HEK293T (cell line): ENCODE measurements at regions not wholly inside any gene's neighbourhood (a gene's known extent, or its start where the extent isn't known, plus 50 kb on each side); places are given as distances from the start of the nearest gene placed in this dataset.

ENCODE experiments used
- CTBP1 ChIP-seq: fragments of 450-650 bp; IDR thresholded peaks from 2 replicates; pipeline ENCODE4 v1.6.1; 2016; ENCODE audit warnings: borderline replicate concordance
- FOXM1 ChIP-seq: fragments of 450-650 bp; IDR thresholded peaks from 2 replicates; pipeline ENCODE4 v1.6.1; 2017; ENCODE audit warnings: mild to moderate bottlenecking, borderline replicate concordance
- LEF1 ChIP-seq: fragments of 450-650 bp; IDR thresholded peaks from 2 replicates; pipeline ENCODE4 v1.6.1; 2017; ENCODE audit warnings: mild to moderate bottlenecking, borderline replicate concordance
- PKNOX1 ChIP-seq: fragments of 450-650 bp; IDR thresholded peaks from 2 replicates; pipeline ENCODE4 v1.6.1; 2016
- ZNF384 ChIP-seq: fragments of 450-650 bp; IDR thresholded peaks from 2 replicates; pipeline ENCODE4 v1.6.1; 2016

DNA sequence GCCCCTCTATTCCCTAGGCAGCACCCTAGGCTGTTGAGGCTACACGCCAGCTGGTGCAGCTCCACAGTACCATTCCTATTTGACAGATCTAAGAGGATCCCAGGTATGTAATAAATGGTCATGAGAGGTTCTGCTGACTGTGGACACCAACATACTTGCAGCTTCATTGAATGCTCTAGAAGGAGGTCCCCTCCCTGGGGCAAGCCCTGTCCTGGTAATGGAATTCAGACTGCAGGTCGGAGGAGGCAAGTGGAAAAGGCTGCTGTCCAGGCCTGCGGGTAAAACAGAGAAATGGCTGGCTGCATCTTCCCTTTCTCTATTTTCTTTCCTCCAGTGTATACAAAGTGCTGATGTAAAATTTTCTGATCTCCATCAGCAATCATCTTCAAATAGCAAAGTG, 66.1 kb upstream of the ZNF648 start:
- TF ChIP-seq CTBP1: no peak
- TF ChIP-seq PKNOX1: no peak
- TF ChIP-seq FOXM1: no peak
- TF ChIP-seq LEF1: no peak
- no peak for TF ChIP-seq ZNF384
